HCT116 (cell line): ENCODE measurements at regions not wholly inside any gene's neighbourhood (a gene's known extent, or its start where the extent isn't known, plus 50 kb on each side); places are given as distances from the start of the nearest gene placed in this dataset.

Experiments
- ATAC-seq: fragments of 200-7000 bp; cut with Tn5 transposase; 2 replicates; pipeline ENCODE4 v1.9.1; 2020; ENCODE audit warnings: mild to moderate bottlenecking, moderate library complexity
- BruUV-seq: library from RNA; stranded (reverse); fragments of 400-500 nt; replicated peaks from 2 replicates; lab custom pipeline; 2021; lab: Mats Ljungman, UMichigan
- CTCF ChIA-PET: fragments of 300-600 bp; sonication (Branson Sonifier 250); formaldehyde crosslinking; loops from one replicate; lab custom pipeline; 2021; ENCODE audit warnings: antibody characterized with exemption; lab: Charles Lee
- POLR2A ChIA-PET: fragments of 300-600, 350-600 bp; sonication (Branson Sonifier 250); formaldehyde crosslinking; loops from one replicate; lab custom pipeline; 2021; ENCODE audit warnings: antibody characterized with exemption; lab: Charles Lee
- RAD21 ChIA-PET, 2 experiments: fragments of 300-600 bp; sonication (Branson Sonifier 250); formaldehyde crosslinking; loops; one replicate each; lab custom pipeline; 2023; ENCODE audit warnings: low total read pairs in 2 of 2; ENCODE audit not compliant: uncharacterized antibody in 2 of 2, unreplicated experiment in 2 of 2, low non-redundant PET in 1 of 2; lab: Charles Lee
- DNase-seq: peaks from one replicate; pipeline ENCODE4 v3.0.0-alpha.2; 2010; ENCODE audit warnings: low read depth, low spot score
- H2AFZ ChIP-seq: fragments of 200-600 bp; shearing (Covaris generic), sonication (generic); 2 replicates; pipeline ENCODE4 v1.6.1; 2017; ENCODE audit warnings: low read depth, mixed run types, mixed read lengths, antibody characterized with exemption, low read length; ENCODE audit not compliant: poor library complexity, severe bottlenecking
- H3K27ac ChIP-seq: 2 replicates; pipeline ENCODE4 v1.5.1; 2012; ENCODE audit warnings: low read depth, low read length
- H3K27me3 ChIP-seq: fragments of 200-600 bp; sonication (generic); 2 replicates; pipeline ENCODE4 v1.6.1; 2016; ENCODE audit warnings: mixed run types, low read length, mixed read lengths; ENCODE audit not compliant: insufficient read depth
- H3K36me3 ChIP-seq, 2 experiments: fragments of 200-500 bp in 1 of 2; fragments of 200-600 bp in 1 of 2; sonication (Bioruptor generic) in 1 of 2; sonication (generic) in 1 of 2; 2 replicates each; pipeline versions ENCODE4 v1.5.1 to v1.6.1; 2014 to 2016; ENCODE audit warnings: low read length in 2 of 2, inconsistent platforms in 1 of 2, mixed read lengths in 1 of 2, mixed run types in 1 of 2; ENCODE audit not compliant: insufficient read depth in 2 of 2, control insufficient read depth in 1 of 2
- H3K4me1 ChIP-seq, 2 experiments: fragments of 200-600 bp in 1 of 2; sonication (generic) in 1 of 2; 2 replicates each; pipeline versions ENCODE4 v1.5.1 to v1.6.1; 2012 to 2017; ENCODE audit warnings: low read length in 2 of 2, inconsistent platforms in 1 of 2, mild to moderate bottlenecking in 1 of 2, mixed read lengths in 1 of 2, mixed run types in 1 of 2, moderate library complexity in 1 of 2; ENCODE audit not compliant: insufficient read depth in 2 of 2, control insufficient read depth in 1 of 2
- H3K4me2 ChIP-seq: fragments of 200-600 bp; sonication (generic); 2 replicates; pipeline ENCODE4 v1.6.1; 2017; ENCODE audit warnings: mixed run types, low read length, mixed read lengths
- H3K4me3 ChIP-seq, 2 experiments: fragments of 200-600 bp in 1 of 2; sonication (generic) in 1 of 2; replicated peaks in 1 of 2; 2 replicates each; pipeline ENCODE4 v1.5.1; 2011 to 2016; ENCODE audit warnings: low read length in 2 of 2, control low read depth in 1 of 2, low read depth in 1 of 2, mild to moderate bottlenecking in 1 of 2, mixed read lengths in 1 of 2, mixed run types in 1 of 2
- H3K79me2 ChIP-seq: fragments of 200-600 bp; sonication (generic); 2 replicates; pipeline ENCODE4 v1.6.1; 2017; ENCODE audit warnings: mild to moderate bottlenecking, mixed run types, low read length, moderate library complexity, mixed read lengths; ENCODE audit not compliant: insufficient read depth
- H3K9ac ChIP-seq: fragments of 200-600 bp; sonication (generic); 2 replicates; pipeline ENCODE4 v1.6.1; 2016; ENCODE audit warnings: low read length, mixed read lengths
- H3K9me2 ChIP-seq: fragments of 200-600 bp; sonication (generic), shearing (Covaris generic); 2 replicates; pipeline ENCODE4 v1.6.1; 2017; ENCODE audit warnings: mixed run types, mild to moderate bottlenecking, moderate library complexity; ENCODE audit not compliant: insufficient read depth
- H3K9me3 ChIP-seq, 2 experiments: fragments of 200-500 bp in 1 of 2; fragments of 200-600 bp in 1 of 2; sonication (Bioruptor generic) in 1 of 2; sonication (generic) in 1 of 2; 2 replicates each; pipeline ENCODE4 v1.6.1; 2014 to 2017; ENCODE audit warnings: low read length in 2 of 2, mixed read lengths in 2 of 2, inconsistent platforms in 1 of 2, low read depth in 1 of 2, mild to moderate bottlenecking in 1 of 2, mixed run types in 1 of 2, moderate library complexity in 1 of 2; ENCODE audit not compliant: control insufficient read depth in 1 of 2, insufficient read depth in 1 of 2
- H4K20me1 ChIP-seq: fragments of 200-600 bp; sonication (generic), shearing (Covaris generic); 2 replicates; pipeline ENCODE4 v1.6.1; 2017; ENCODE audit warnings: mixed run types, mild to moderate bottlenecking, moderate library complexity; ENCODE audit not compliant: insufficient read depth
- ATF3 ChIP-seq: IDR thresholded peaks from 2 replicates; pipeline ENCODE4 v1.6.1; 2012
- CEBPB ChIP-seq: IDR thresholded peaks from 2 replicates; pipeline ENCODE4 v1.6.1; 2012; ENCODE audit warnings: low read depth
- CTCF ChIP-seq, 3 experiments: fragments of 200-600 bp in 1 of 3; sonication (generic) in 1 of 3; IDR thresholded peaks in 2 of 3; conservative IDR thresholded peaks in 1 of 3; 2 replicates each; pipeline ENCODE4 v1.5.1; 2012 to 2017; ENCODE audit warnings: low read depth in 2 of 3, low read length in 2 of 3, antibody characterized with exemption in 1 of 3, borderline replicate concordance in 1 of 3, control low read depth in 1 of 3, mild to moderate bottlenecking in 1 of 3, mixed read lengths in 1 of 3, mixed run types in 1 of 3, moderate library complexity in 1 of 3; ENCODE audit not compliant: insufficient read depth in 1 of 3
- EZH2 ChIP-seq: fragments of 200-600 bp; sonication (generic); IDR thresholded peaks from 2 replicates; pipeline ENCODE4 v1.6.1; 2017; ENCODE audit warnings: antibody characterized with exemption, mixed run types
- EZH2phosphoT487 ChIP-seq: fragments of 200-600 bp; IDR thresholded peaks from 2 replicates; pipeline ENCODE4 v1.6.1; 2018; ENCODE audit warnings: antibody characterized with exemption, borderline replicate concordance
- FOSL1 ChIP-seq: IDR thresholded peaks from 2 replicates; pipeline ENCODE4 v1.6.1; 2012; ENCODE audit warnings: low read depth
- JUND ChIP-seq: IDR thresholded peaks from 2 replicates; pipeline ENCODE4 v1.6.1; 2012
- POLR2A ChIP-seq: IDR thresholded peaks from 2 replicates; pipeline ENCODE4 v1.7.0; 2011; ENCODE audit warnings: borderline replicate concordance; ENCODE audit not compliant: insufficient read depth, insufficient read length; ENCODE audit errors: extremely low read depth
- REST ChIP-seq: IDR thresholded peaks from 2 replicates; pipeline ENCODE4 v1.6.1; 2012; ENCODE audit warnings: low read depth
- SIN3A ChIP-seq: IDR thresholded peaks from 2 replicates; pipeline ENCODE4 v1.6.1; 2012; ENCODE audit warnings: low read depth
- SP1 ChIP-seq: IDR thresholded peaks from 2 replicates; pipeline ENCODE4 v1.6.1; 2012; ENCODE audit warnings: low read depth
- SRF ChIP-seq: IDR thresholded peaks from 2 replicates; pipeline ENCODE4 v1.6.1; 2012; ENCODE audit warnings: low read depth
- TCF7L2 ChIP-seq: IDR thresholded peaks from 2 replicates; pipeline ENCODE4 v1.7.0; 2011; ENCODE audit warnings: borderline replicate concordance, inconsistent platforms; ENCODE audit not compliant: insufficient read depth, insufficient read length; ENCODE audit errors: extremely low read depth
- ZFX ChIP-seq: fragments of 450-650 bp; IDR thresholded peaks from 2 replicates; pipeline ENCODE4 v1.6.1; 2017
- ZNF274 ChIP-seq: fragments of 200-500 bp; sonication (Bioruptor generic); IDR thresholded peaks from 2 replicates; pipeline ENCODE4 v1.6.1; 2014; ENCODE audit warnings: mild to moderate bottlenecking, low read depth, low read length, inconsistent platforms
- intact Hi-C: fragments of 100-400 bp; cut with micrococcal nuclease; formaldehyde crosslinking; loops from 2 replicates; pipeline ENCODE4 v1.10.0; 2022

- Histone ChIP-seq H3K9me3 (no peaks in the 10 kb centered on the region), H3K36me3 (no peaks in the 10 kb centered on the region), H3K79me2 (no peaks in the 10 kb centered on the region), H3K27ac (no peak overlapping the region), H4K20me1 (no peaks in the 10 kb centered on the region), H3K4me3 (no peak overlapping the region), H3K27me3 (no peaks in the 10 kb centered on the region), H3K9me2 (no peaks in the 10 kb centered on the region), H3K4me2 (no peak overlapping the region), H3K9ac (no peak overlapping the region), H2AFZ (no peak overlapping the region), H3K4me1 (no peaks in the 10 kb centered on the region)
- ATAC-seq (no peak), DNase-seq (no peak)
- RAD21 ChIA-PET = no interaction called here
- no TSS peak for BruUV-seq
- POLR2A ChIA-PET = no interaction called here
- intact Hi-C loops = no loop called here
- TF ChIP-seq SIN3A = no peak
- CTCF ChIA-PET = no interaction called here
Measured at GRCh38 chr4:147328189-147328588, 152.7 kb upstream of the EDNRA start.

GRCh38 chr4:147328756-147329446 is 152.0 kb upstream of the EDNRA start:
- Histone ChIP-seq H3K9ac (no peak overlapping the region), H3K4me1 (no peaks in the 10 kb centered on the region), H3K4me2 (no peak overlapping the region), H2AFZ (no peak overlapping the region), H3K9me3 (no peaks in the 10 kb centered on the region), H3K9me2 (no peaks in the 10 kb centered on the region), H4K20me1 (no peaks in the 10 kb centered on the region), H3K79me2 (no peaks in the 10 kb centered on the region), H3K4me3 (no peak overlapping the region), H3K36me3 (no peaks in the 10 kb centered on the region), H3K27ac (no peak overlapping the region), H3K27me3 (no peaks in the 10 kb centered on the region)
- BruUV-seq = no TSS peak
- ChIA-PET POLR2A (no interaction called here), CTCF (no interaction called here), RAD21 (no interaction called here)
- DNase-seq (no peak), ATAC-seq (no peak)
- intact Hi-C loops = no loop called here
- TF ChIP-seq FOSL1 = no peak
- no peak for TF ChIP-seq ZFX
- TF ChIP-seq JUND = no peak
- TF ChIP-seq ATF3 = no peak
- no peak for TF ChIP-seq REST
- no peak for TF ChIP-seq CTCF (IDR thresholded peaks at IDR 0.05 in 2 of 3, conservative IDR thresholded peaks at IDR 0.05 in 1 of 3; ENCODE audit: borderline replicate concordance in 1 of 3, insufficient read depth in 1 of 3, low read depth in 2 of 3, low read length in 2 of 3)
- no peak for TF ChIP-seq POLR2A
- TF ChIP-seq EZH2phosphoT487 = no peak
- TF ChIP-seq EZH2 = no peak
- no peak for TF ChIP-seq ZNF274
- no peak for TF ChIP-seq CEBPB
- TF ChIP-seq SRF = no peak
- no peak for TF ChIP-seq TCF7L2
- TF ChIP-seq SP1 = no peak
